Ectodermal cell (in vitro differentiated cells): ENCODE measurements at regions not wholly inside any gene's neighbourhood (a gene's known extent, or its start where the extent isn't known, plus 50 kb on each side); places are given as distances from the start of the nearest gene placed in this dataset.

Experiments
- H3K27ac ChIP-seq: 2 replicates; pipeline ENCODE4 v1.7.0; 2013; ENCODE audit warnings: mild to moderate bottlenecking, low read depth, low read length; ENCODE audit not compliant: insufficient read depth, poor library complexity, severe bottlenecking
- H3K27me3 ChIP-seq: 2 replicates; pipeline ENCODE4 v1.7.0; 2013; ENCODE audit warnings: mild to moderate bottlenecking, low read length; ENCODE audit not compliant: insufficient read depth, control insufficient read depth, poor library complexity, severe bottlenecking
- H3K36me3 ChIP-seq: one replicate; pipeline ENCODE4 v1.7.0; 2013; ENCODE audit warnings: low read length; ENCODE audit not compliant: control insufficient read depth, insufficient read depth
- H3K4me1 ChIP-seq: one replicate; pipeline ENCODE4 v1.7.0; 2013; ENCODE audit warnings: low read length; ENCODE audit not compliant: control insufficient read depth, insufficient read depth
- H3K4me3 ChIP-seq: 2 replicates; pipeline ENCODE4 v1.7.0; 2013; ENCODE audit warnings: low read depth, low read length, control low read depth; ENCODE audit not compliant: insufficient read depth
- H3K9me3 ChIP-seq: 2 replicates; pipeline ENCODE4 v1.7.0; 2013; ENCODE audit warnings: mild to moderate bottlenecking, low read length, moderate library complexity; ENCODE audit not compliant: control insufficient read depth
- WGBS, 2 experiments: methylation state at CpG; one replicate each; pipeline ENCODE4 v1.1.7; 2013; ENCODE audit warnings: missing lambda C conversion rate in 2 of 2; 5-methylcytosine and 5-hydroxymethylcytosine counted together

- Histone ChIP-seq H3K4me3 (no peak overlapping the region), H3K27ac (no peak overlapping the region), H3K4me1 (no peaks in the 10 kb centered on the region), H3K36me3 (no peaks in the 10 kb centered on the region), H3K27me3 (no peaks in the 10 kb centered on the region), H3K9me3 (no peaks in the 10 kb centered on the region)
- 90 to 91% methylated on average over 6 of the region's 6 CpGs for WGBS, 2 experiments
Observed at GRCh38 chr15:45884755-45885445, 250.1 kb downstream of the SQOR start.

DNA sequence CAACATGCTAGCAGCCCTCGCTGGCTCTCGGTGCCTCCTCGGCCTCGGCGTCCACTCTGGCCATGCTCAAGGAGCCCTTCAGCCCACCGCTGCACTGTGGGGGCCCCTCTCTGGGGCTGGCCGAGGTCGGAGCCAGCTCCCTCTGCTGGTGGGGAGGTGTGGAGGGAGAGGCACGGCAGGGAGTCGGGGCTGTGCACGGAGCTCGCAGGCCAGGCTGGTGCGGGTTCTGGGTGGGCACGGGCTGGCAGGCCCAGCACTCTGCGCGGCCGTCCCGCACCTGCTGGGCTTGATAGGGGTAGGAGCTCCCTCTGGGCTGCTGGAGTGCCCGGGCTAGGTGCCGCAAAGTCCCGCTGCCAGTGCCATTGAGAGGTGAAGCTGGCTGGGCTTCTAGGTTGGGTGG, 251.0 kb downstream of the SQOR start:
- WGBS, 2 experiments = 96% methylated on average over 21 of the region's 21 CpGs
- Histone ChIP-seq H3K4me3 (no peak overlapping the region), H3K27ac (no peak overlapping the region)

GRCh38 chr15:45891766-45892165, 256.9 kb downstream of the SQOR start:
- 87 to 89% methylated on average over 2 of the region's 2 CpGs for WGBS, 2 experiments

More for the DNA sequence above, 251.0 kb downstream of the SQOR start:
- Histone ChIP-seq H3K36me3 (no peaks in the 10 kb centered on the region), H3K4me1 (no peaks in the 10 kb centered on the region), H3K9me3 (no peaks in the 10 kb centered on the region), H3K27me3 (no peaks in the 10 kb centered on the region)

GRCh38 chr15:45892182-45892581, 257.4 kb downstream of the SQOR start:
- H3K36me3 ChIP-seq = no peaks in the 10 kb centered on the region
- WGBS, 2 experiments = 80 to 94% methylated on average over 3 of the region's 3 CpGs

More at GRCh38 chr15:45891766-45892165, 256.9 kb downstream of the SQOR start:
- Histone ChIP-seq H3K4me3 (no peak overlapping the region), H3K9me3 (no peaks in the 10 kb centered on the region), H3K36me3 (no peaks in the 10 kb centered on the region), H3K4me1 (no peaks in the 10 kb centered on the region), H3K27ac (no peak overlapping the region), H3K27me3 (no peaks in the 10 kb centered on the region)

DNA sequence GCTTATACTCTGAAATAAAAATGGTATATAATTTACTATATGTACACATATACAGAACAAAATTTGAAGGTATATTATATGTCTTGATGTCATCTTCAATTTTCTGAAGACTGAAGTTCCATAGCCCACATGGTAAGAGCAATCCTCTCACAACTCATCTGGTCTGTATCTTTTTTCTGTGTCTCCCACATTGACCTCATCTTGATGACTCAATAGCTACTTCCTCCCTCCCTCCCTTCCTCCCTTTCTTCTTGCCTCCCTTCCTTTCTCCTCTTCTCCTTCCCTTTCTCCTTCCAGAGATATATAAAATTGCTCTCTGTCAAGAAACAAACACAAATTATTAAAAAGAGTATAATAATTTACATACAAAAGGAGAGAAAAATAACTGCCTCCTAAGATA, 268.5 kb downstream of the SQOR start:
- Histone ChIP-seq H3K27me3 (no peaks in the 10 kb centered on the region), H3K4me1 (no peaks in the 10 kb centered on the region), H3K36me3 (no peaks in the 10 kb centered on the region), H3K4me3 (no peak overlapping the region), H3K9me3 (no peaks in the 10 kb centered on the region), H3K27ac (no peak overlapping the region)

More at GRCh38 chr15:45892182-45892581, 257.4 kb downstream of the SQOR start:
- no peaks in the 10 kb centered on the region for H3K9me3 ChIP-seq
- H3K4me3 ChIP-seq = no peak overlapping the region
- H3K4me1 ChIP-seq = no peaks in the 10 kb centered on the region
- H3K27me3 ChIP-seq = no peaks in the 10 kb centered on the region
- H3K27ac ChIP-seq = no peak overlapping the region

- WGBS, 2 experiments = 100% methylated on average over 3 of the region's 3 CpGs
- no peaks in the 10 kb centered on the region for H3K4me1 ChIP-seq
- H3K9me3 ChIP-seq = no peaks in the 10 kb centered on the region
- no peak overlapping the region for H3K27ac ChIP-seq
- no peak overlapping the region for H3K4me3 ChIP-seq
- no peaks in the 10 kb centered on the region for H3K27me3 ChIP-seq
- no peaks in the 10 kb centered on the region for H3K36me3 ChIP-seq
Observed at GRCh38 chr15:45904019-45904418, 269.2 kb downstream of the SQOR start.

DNA sequence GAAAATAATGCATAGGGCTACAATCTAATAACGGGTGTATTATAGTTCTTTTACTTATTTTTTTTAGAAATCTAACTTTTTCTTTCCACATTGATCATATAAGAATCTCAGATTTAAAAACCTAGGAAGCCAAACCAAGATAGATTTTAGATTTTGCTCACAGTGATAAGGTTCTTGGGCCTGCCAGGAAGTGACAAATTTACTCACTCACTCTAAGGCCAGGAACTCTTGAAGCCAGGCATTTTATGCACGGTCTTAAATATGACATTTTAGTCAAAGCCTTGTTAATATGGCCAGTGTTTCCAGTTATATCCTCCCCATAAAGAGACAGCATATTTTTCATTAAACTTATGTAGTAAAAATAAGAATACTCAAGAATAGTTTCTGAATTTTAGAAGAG, 271.4 kb downstream of the SQOR start:
- Histone ChIP-seq H3K4me1 (no peaks in the 10 kb centered on the region), H3K36me3 (no peaks in the 10 kb centered on the region), H3K4me3 (no peak overlapping the region), H3K9me3 (no peaks in the 10 kb centered on the region), H3K27ac (no peak overlapping the region), H3K27me3 (no peaks in the 10 kb centered on the region)
- WGBS, 2 experiments = 86 to 94% methylated on average over 1 to 2 of the region's 2 CpGs

- Histone ChIP-seq H3K36me3 (no peaks in the 10 kb centered on the region), H3K4me3 (no peak overlapping the region), H3K4me1 (no peaks in the 10 kb centered on the region), H3K27me3 (no peaks in the 10 kb centered on the region), H3K9me3 (no peaks in the 10 kb centered on the region), H3K27ac (no peak overlapping the region)
- WGBS, 2 experiments = 87 to 100% methylated on average over 2 to 3 of the region's 3 CpGs
Observed at GRCh38 chr15:45910671-45911070, 275.8 kb downstream of the SQOR start.

GRCh38 chr15:45913451-45913850, 278.6 kb downstream of the SQOR start:
- no peaks in the 10 kb centered on the region for H3K27me3 ChIP-seq
- no peak overlapping the region for H3K27ac ChIP-seq
- H3K4me3 ChIP-seq = no peak overlapping the region
- 80 to 100% methylated on average over 1 of the region's 2 CpGs for WGBS, 2 experiments
- no peaks in the 10 kb centered on the region for H3K36me3 ChIP-seq
- H3K9me3 ChIP-seq = no peaks in the 10 kb centered on the region
- H3K4me1 ChIP-seq = no peaks in the 10 kb centered on the region

DNA sequence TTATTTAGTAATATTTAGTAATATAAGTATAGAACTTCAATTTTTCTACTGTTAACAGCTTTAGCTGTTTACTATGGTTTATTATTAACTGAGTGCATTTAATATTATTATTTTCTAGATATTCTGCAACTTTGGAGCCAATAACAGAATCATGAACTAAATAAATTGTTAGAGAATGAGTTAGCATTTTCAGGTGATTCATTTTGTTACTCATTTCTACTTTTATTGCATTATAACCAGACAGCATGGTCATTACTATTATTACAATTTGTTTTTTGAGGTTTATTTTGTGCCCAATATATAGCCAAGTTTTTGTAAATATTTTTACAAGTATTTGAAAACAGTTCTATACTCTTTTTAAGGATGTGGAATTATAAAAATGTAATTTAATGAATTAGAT, 279.6 kb downstream of the SQOR start:
- no peak overlapping the region for H3K4me3 ChIP-seq
- no peaks in the 10 kb centered on the region for H3K9me3 ChIP-seq
- no peaks in the 10 kb centered on the region for H3K36me3 ChIP-seq
- H3K27ac ChIP-seq = no peak overlapping the region
- H3K4me1 ChIP-seq = no peaks in the 10 kb centered on the region
- no peaks in the 10 kb centered on the region for H3K27me3 ChIP-seq

DNA sequence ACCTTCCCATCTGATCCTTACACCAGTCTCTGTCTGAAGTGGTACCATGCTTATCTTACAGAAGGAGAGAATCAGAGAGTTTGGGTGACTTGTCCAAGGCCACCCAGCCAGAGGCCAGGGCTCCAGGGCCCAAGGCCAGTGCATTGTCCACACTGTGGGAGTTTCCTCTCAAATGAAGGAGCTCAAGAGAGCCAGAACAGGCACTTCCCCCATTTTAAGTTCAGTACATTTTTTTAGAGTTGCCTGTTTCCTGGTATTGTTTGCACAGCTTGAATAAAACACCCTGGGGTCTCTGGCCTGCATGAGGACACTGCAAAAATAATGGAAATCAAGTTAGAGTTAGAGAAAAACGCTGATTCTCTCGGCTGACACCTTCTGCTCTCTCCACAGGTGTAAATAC, 284.0 kb downstream of the SQOR start:
- Histone ChIP-seq H3K4me3 (no peak overlapping the region), H3K9me3 (no peaks in the 10 kb centered on the region), H3K36me3 (no peaks in the 10 kb centered on the region), H3K4me1 (no peaks in the 10 kb centered on the region), H3K27me3 (no peaks in the 10 kb centered on the region), H3K27ac (no peak overlapping the region)
- 100% methylated on average over 2 of the region's 2 CpGs; no CpG with 5 or more reads in 1 of the 2 experiments for WGBS, 2 experiments
